OCI-LY7 (cell line): ENCODE measurements at regions not wholly inside any gene's neighbourhood (a gene's known extent, or its start where the extent isn't known, plus 50 kb on each side); places are given as distances from the start of the nearest gene placed in this dataset.

Experiments
- BruUV-seq: library from RNA; stranded (reverse); fragments of 400-500 nt; replicated peaks from 2 replicates; lab custom pipeline; 2021; lab: Mats Ljungman, UMichigan
- CTCF ChIA-PET: fragments of 300-600 bp; sonication (Branson Sonifier 250); formaldehyde crosslinking; loops from one replicate; lab custom pipeline; 2022; ENCODE audit warnings: antibody characterized with exemption; ENCODE audit not compliant: unreplicated experiment; lab: Charles Lee
- POLR2A ChIA-PET: fragments of 300-600 bp; sonication (Branson Sonifier 250); formaldehyde crosslinking; loops from one replicate; lab custom pipeline; 2022; ENCODE audit warnings: antibody characterized with exemption; lab: Charles Lee
- DNase-seq: peaks from one replicate; pipeline ENCODE4 v3.0.0-alpha.2; 2015; ENCODE audit warnings: low spot score
- H2AFZ ChIP-seq: fragments of 200-600 bp; sonication (generic), shearing (Covaris generic); 2 replicates; pipeline ENCODE4 v1.6.1; 2014; ENCODE audit warnings: mild to moderate bottlenecking, antibody characterized with exemption, low read length, moderate library complexity
- H3K27ac ChIP-seq: fragments of 200-600 bp; sonication (generic); 2 replicates; pipeline ENCODE4 v1.5.1; 2014; ENCODE audit warnings: mixed run types, low read depth, mild to moderate bottlenecking, moderate library complexity, low read length, inconsistent platforms; ENCODE audit not compliant: poor library complexity, severe bottlenecking
- H3K36me3 ChIP-seq: fragments of 200-600 bp; sonication (generic); 2 replicates; pipeline ENCODE4 v1.6.1; 2014; ENCODE audit warnings: mild to moderate bottlenecking, antibody characterized with exemption, low read length, moderate library complexity, mixed read lengths; ENCODE audit not compliant: insufficient read depth
- H3K4me1 ChIP-seq: fragments of 200-600 bp; sonication (generic); 2 replicates; pipeline ENCODE4 v1.5.1; 2014; ENCODE audit warnings: mild to moderate bottlenecking, low read length; ENCODE audit not compliant: insufficient read depth, poor library complexity, severe bottlenecking
- H3K4me2 ChIP-seq: fragments of 200-600 bp; sonication (generic); 2 replicates; pipeline ENCODE4 v1.6.1; 2014; ENCODE audit warnings: mild to moderate bottlenecking, low read length
- H3K4me3 ChIP-seq: fragments of 200-600 bp; sonication (generic); 2 replicates; pipeline ENCODE4 v1.5.1; 2014; ENCODE audit warnings: mild to moderate bottlenecking, low read depth, low read length; ENCODE audit not compliant: poor library complexity, severe bottlenecking
- H3K79me2 ChIP-seq: fragments of 200-600 bp; sonication (generic); 2 replicates; pipeline ENCODE4 v1.6.1; 2016; ENCODE audit warnings: low read depth, mild to moderate bottlenecking, low read length, moderate library complexity, mixed read lengths; ENCODE audit not compliant: insufficient read depth
- H3K9me2 ChIP-seq: fragments of 200-600 bp; sonication (generic); 2 replicates; pipeline ENCODE4 v1.6.1; 2016; ENCODE audit warnings: mild to moderate bottlenecking, low read length, mixed read lengths; ENCODE audit not compliant: insufficient read depth
- H3K9me3 ChIP-seq: fragments of 200-600 bp; sonication (generic); 2 replicates; pipeline ENCODE4 v1.6.1; 2014; ENCODE audit warnings: mild to moderate bottlenecking, mixed run types, low read length, mixed read lengths
- H4K20me1 ChIP-seq: fragments of 200-600 bp; sonication (generic); 2 replicates; pipeline ENCODE4 v1.6.1; 2014; ENCODE audit warnings: mild to moderate bottlenecking, antibody characterized with exemption, low read length, moderate library complexity, mixed read lengths; ENCODE audit not compliant: insufficient read depth
- EZH2phosphoT487 ChIP-seq: fragments of 200-600 bp; sonication (generic); IDR thresholded peaks from 2 replicates; pipeline ENCODE4 v1.6.1; 2018; ENCODE audit warnings: low read depth, borderline replicate concordance, mild to moderate bottlenecking, mixed run types, antibody characterized with exemption, low read length, moderate library complexity, mixed read lengths
- intact Hi-C: fragments of 100-400 bp; cut with micrococcal nuclease; formaldehyde crosslinking; loops from one replicate; pipeline ENCODE4 v1.10.0; 2022; ENCODE audit not compliant: unreplicated experiment
- TF ChIP-seq, protein P1 (sequence below): fragments of 200-600 bp; sonication (generic); conservative IDR thresholded peaks from 2 replicates; pipeline ENCODE4 v1.5.1; 2014; ENCODE audit warnings: mild to moderate bottlenecking, antibody characterized with exemption, low read length, moderate library complexity, mixed read lengths

DNA sequence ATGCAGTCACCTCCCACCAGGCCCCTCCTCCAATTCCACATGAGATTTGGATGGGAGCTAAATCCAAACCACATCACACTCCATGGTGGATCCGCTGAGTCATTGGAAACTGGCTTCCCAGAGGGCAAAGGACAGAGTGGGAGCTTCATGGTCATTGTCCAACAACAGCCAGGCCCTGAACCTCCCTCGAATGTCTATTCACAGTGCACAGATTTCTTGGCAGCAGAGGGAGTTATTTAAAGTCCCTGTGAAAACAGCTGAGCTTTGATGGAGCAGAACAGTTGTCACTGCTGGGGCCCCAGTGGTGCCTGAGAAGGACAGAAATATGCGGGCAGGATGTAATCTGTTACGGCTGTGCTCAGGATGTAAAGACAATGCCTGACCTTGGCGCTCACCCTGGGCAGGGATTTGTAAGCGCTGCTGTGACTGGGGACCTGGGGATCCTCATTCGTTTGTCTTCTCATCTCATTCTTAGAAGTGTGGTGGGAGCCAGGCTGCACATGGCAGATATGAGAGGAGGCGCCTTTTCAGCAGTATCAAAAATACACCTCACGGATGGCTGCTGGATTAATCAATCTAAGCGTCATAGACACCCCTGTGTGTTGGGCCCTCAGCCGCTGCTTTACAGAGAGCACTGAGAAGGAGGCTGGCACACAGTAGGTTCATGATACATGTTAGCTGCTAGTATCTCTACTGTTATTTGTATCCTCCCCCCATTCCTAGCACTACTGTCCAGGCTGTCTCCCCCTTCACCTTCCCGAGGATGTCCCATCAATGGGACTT, 439.4 kb downstream of the PTPRU start:
- no peaks in the 10 kb centered on the region for H3K36me3 ChIP-seq
- H3K4me1 ChIP-seq = no peaks in the 10 kb centered on the region
- H2AFZ ChIP-seq = no peak overlapping the region
- no peaks in the 10 kb centered on the region for H3K9me2 ChIP-seq
- no peaks in the 10 kb centered on the region for H4K20me1 ChIP-seq
- no peak overlapping the region for H3K4me2 ChIP-seq
- no TSS peak for BruUV-seq
- DNase-seq = no peak
- no peaks in the 10 kb centered on the region for H3K79me2 ChIP-seq
- TF ChIP-seq, protein P1, sequence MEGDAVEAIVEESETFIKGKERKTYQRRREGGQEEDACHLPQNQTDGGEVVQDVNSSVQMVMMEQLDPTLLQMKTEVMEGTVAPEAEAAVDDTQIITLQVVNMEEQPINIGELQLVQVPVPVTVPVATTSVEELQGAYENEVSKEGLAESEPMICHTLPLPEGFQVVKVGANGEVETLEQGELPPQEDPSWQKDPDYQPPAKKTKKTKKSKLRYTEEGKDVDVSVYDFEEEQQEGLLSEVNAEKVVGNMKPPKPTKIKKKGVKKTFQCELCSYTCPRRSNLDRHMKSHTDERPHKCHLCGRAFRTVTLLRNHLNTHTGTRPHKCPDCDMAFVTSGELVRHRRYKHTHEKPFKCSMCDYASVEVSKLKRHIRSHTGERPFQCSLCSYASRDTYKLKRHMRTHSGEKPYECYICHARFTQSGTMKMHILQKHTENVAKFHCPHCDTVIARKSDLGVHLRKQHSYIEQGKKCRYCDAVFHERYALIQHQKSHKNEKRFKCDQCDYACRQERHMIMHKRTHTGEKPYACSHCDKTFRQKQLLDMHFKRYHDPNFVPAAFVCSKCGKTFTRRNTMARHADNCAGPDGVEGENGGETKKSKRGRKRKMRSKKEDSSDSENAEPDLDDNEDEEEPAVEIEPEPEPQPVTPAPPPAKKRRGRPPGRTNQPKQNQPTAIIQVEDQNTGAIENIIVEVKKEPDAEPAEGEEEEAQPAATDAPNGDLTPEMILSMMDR = no peak
- no peak for TF ChIP-seq EZH2phosphoT487
- H3K27ac ChIP-seq = no peak overlapping the region
- ChIA-PET POLR2A (no interaction called here), CTCF (no interaction called here)
- intact Hi-C loops = no loop called here
- no peaks in the 10 kb centered on the region for H3K9me3 ChIP-seq
- H3K4me3 ChIP-seq = no peak overlapping the region

DNA sequence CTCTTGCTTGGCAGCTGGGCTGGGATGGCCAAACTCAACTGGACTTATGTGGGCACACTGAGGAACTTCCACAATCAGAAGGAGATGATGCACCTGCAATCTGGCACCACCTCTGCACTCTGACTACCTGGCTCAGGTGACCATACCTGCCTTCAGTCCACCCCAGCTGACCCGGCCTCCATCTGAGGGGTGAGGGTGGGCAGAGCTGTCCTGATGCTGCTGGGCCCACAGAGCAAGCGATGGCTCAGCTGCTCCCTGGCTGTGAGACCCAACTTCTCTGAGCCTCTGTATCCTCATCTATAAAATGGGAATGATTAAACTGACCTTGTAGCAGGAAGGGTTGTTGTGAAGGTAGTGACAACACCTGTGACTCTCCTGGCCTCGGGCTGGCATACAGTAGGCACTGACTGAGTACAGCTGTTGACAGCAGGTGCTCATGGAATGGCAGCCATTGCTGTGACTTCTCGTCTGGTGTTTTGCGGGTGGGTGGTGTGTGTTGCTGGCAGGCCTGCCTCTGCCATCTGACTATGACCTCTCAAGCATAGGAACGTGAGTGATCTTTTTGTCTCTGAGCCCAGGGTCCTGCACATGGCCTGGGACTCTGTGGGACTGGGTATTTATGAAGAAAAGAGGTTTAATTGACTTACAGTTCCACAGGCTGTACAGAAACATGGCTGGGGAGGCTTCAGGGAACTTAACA, 438.5 kb downstream of the PTPRU start:
- Histone ChIP-seq H3K4me3 (no peak overlapping the region), H3K4me1 (no peaks in the 10 kb centered on the region), H3K79me2 (no peaks in the 10 kb centered on the region), H2AFZ (no peak overlapping the region), H4K20me1 (no peaks in the 10 kb centered on the region), H3K27ac (no peak overlapping the region), H3K36me3 (no peaks in the 10 kb centered on the region), H3K9me2 (no peaks in the 10 kb centered on the region), H3K4me2 (no peak overlapping the region), H3K9me3 (no peaks in the 10 kb centered on the region)
- no peak for DNase-seq
- TF ChIP-seq, protein P1 = no peak
- no peak for TF ChIP-seq EZH2phosphoT487
- intact Hi-C loops = no loop called here
- POLR2A ChIA-PET = no interaction called here
- CTCF ChIA-PET = no interaction called here
- BruUV-seq = no TSS peak
